ENCODE measurements at regions not wholly inside any gene's neighbourhood (a gene's known extent, or its start where the extent isn't known, plus 50 kb on each side); places are given as distances from the start of the nearest gene placed in this dataset.

- H3K36me3 ChIP-seq (ENCODE audit: control insufficient read depth in 2 of 4, insufficient read depth in 4 of 4, low read length in 3 of 4): no peaks in the 10 kb centered on the region
- CTCF ChIA-PET (ENCODE audit: partially characterized antibody): interaction anchor here (0.6 kb wide), 2 partner anchors 17 to 28 kb away, joined by 4 read pairs; no protein-coding TSS in a partner anchor
- no peak overlapping the region for H3K4me2 ChIP-seq (ENCODE audit: insufficient read depth in 1 of 2, low read depth in 2 of 2, low read length in 2 of 2)
- no peak overlapping the region for H2BK12ac ChIP-seq (ENCODE audit: low read depth, low read length)
- DNase-seq (ENCODE audit: low read depth in 1 of 2, low spot score in 2 of 2): no peak
- no peak overlapping the region for H2BK120ac ChIP-seq (replicated peaks; ENCODE audit: low read depth, low read length)
- H2AK5ac ChIP-seq (ENCODE audit: low read depth, low read length): no peak overlapping the region
- no peak overlapping the region for H4K8ac ChIP-seq (ENCODE audit: extremely low read depth, insufficient read depth, low read length)
- no peak overlapping the region for H3K4ac ChIP-seq (replicated peaks; ENCODE audit: insufficient read length, low read depth, low read length)
- H4K91ac ChIP-seq (replicated peaks; ENCODE audit: insufficient read length, low read length): no peak overlapping the region
- no peak overlapping the region for H4K5ac ChIP-seq (ENCODE audit: insufficient read length, low read depth, low read length)
- no peaks in the 10 kb centered on the region for H3K23me2 ChIP-seq (ENCODE audit: low read depth, low read length)
- no peak overlapping the region for H3K27ac ChIP-seq (ENCODE audit: low read depth, low read length)
- H4K20me1 ChIP-seq (replicated peaks in 1 of 2; ENCODE audit: control insufficient read depth in 1 of 2, insufficient read depth in 2 of 2, low read length in 2 of 2): no peaks in the 10 kb centered on the region
- no peak overlapping the region for H2BK15ac ChIP-seq (ENCODE audit: low read length)
- no peaks in the 10 kb centered on the region for H3K4me1 ChIP-seq (replicated peaks in 1 of 4; ENCODE audit: control insufficient read depth in 3 of 4, insufficient read depth in 4 of 4, low read length in 3 of 4)
- H3K18ac ChIP-seq (ENCODE audit: extremely low read depth, low read length): no peak overlapping the region
- H3K9me3 ChIP-seq (ENCODE audit: insufficient read depth in 2 of 2, low read depth in 1 of 2, low read length in 1 of 2): no peaks in the 10 kb centered on the region
- WGBS, 2 experiments (ENCODE audit: extremely low coverage in 1 of 2, insufficient coverage in 1 of 2, insufficient read length in 1 of 2, insufficient replicate concordance in 2 of 2, low coverage in 1 of 2, low lambda C conversion rate in 2 of 2, missing lambda C conversion rate in 1 of 2): 87% methylated on average over 6 of the region's 6 CpGs; no CpG with 5 or more reads in 1 of the 2 experiments
- H3K56ac ChIP-seq (replicated peaks; ENCODE audit: insufficient read length, low read depth, low read length): no peak overlapping the region
- TF ChIP-seq, protein P1, sequence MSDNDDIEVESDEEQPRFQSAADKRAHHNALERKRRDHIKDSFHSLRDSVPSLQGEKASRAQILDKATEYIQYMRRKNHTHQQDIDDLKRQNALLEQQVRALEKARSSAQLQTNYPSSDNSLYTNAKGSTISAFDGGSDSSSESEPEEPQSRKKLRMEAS (IDR thresholded peaks at IDR 0.05): no peak
- TF ChIP-seq EP300 (IDR thresholded peaks at IDR 0.05; ENCODE audit: borderline replicate concordance in 1 of 2, low read depth in 2 of 2, low read length in 2 of 2): no peak
- no peak for TF ChIP-seq SP4 (IDR thresholded peaks at IDR 0.05; ENCODE audit: low read length)
- TF ChIP-seq, protein P2, sequence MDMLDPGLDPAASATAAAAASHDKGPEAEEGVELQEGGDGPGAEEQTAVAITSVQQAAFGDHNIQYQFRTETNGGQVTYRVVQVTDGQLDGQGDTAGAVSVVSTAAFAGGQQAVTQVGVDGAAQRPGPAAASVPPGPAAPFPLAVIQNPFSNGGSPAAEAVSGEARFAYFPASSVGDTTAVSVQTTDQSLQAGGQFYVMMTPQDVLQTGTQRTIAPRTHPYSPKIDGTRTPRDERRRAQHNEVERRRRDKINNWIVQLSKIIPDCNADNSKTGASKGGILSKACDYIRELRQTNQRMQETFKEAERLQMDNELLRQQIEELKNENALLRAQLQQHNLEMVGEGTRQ (IDR thresholded peaks at IDR 0.05; ENCODE audit: low read length): no peak
- POLR2A ChIA-PET (ENCODE audit: partially characterized antibody): no interaction called here
- no peak overlapping the region for H2BK5ac ChIP-seq (ENCODE audit: low read depth, low read length)
- no peak overlapping the region for H3K9ac ChIP-seq (replicated peaks in 1 of 4; ENCODE audit: extremely low read depth in 1 of 4, low read depth in 3 of 4, low read length in 3 of 4)
- H3K27me3 ChIP-seq (replicated peaks in 1 of 4; ENCODE audit: control insufficient read depth in 3 of 4, extremely low read depth in 1 of 4, insufficient read depth in 3 of 4, low read length in 3 of 4): no peaks in the 10 kb centered on the region
- no peak for FAIRE-seq
- H3K4me3 ChIP-seq (ENCODE audit: extremely low read depth in 1 of 4, insufficient read depth in 2 of 4, low read depth in 3 of 4, low read length in 4 of 4): no peak overlapping the region
- no peaks in the 10 kb centered on the region for H3K79me1 ChIP-seq (ENCODE audit: low read depth, low read length)
- H3K23ac ChIP-seq (ENCODE audit: insufficient read length): no peak overlapping the region
- no peak overlapping the region for H2BK20ac ChIP-seq (ENCODE audit: low read length)
- H2AFZ ChIP-seq (ENCODE audit: low read length): no peak overlapping the region
- H3K79me2 ChIP-seq (ENCODE audit: control insufficient read depth in 1 of 2, insufficient read depth in 2 of 2, low read length in 2 of 2): no peaks in the 10 kb centered on the region
- H3K14ac ChIP-seq (ENCODE audit: insufficient read length): no peak overlapping the region
Observed at GRCh38 chr7:46747869-46748576, 827.0 kb upstream of the IGFBP3 start.

Measured in H1 (cell line).